Neural progenitor cell (in vitro differentiated cells): ENCODE measurements at regions not wholly inside any gene's neighbourhood (a gene's known extent, or its start where the extent isn't known, plus 50 kb on each side); places are given as distances from the start of the nearest gene placed in this dataset.

Source experiments
- DNase-seq: peaks from one replicate; pipeline ENCODE4 v3.0.0-alpha.2; 2016; ENCODE audit warnings: low spot score
- H2AFZ ChIP-seq: fragments of 200-600 bp; sonication (generic); replicated peaks from 2 replicates; pipeline ENCODE4 v1.6.1; 2016; ENCODE audit warnings: antibody characterized with exemption
- H3F3A ChIP-seq: fragments of 200-600 bp; sonication (generic); 2 replicates; pipeline ENCODE4 v1.6.1; 2016; ENCODE audit warnings: antibody characterized with exemption, low read depth
- H3K27ac ChIP-seq: fragments of 200-600 bp; sonication (generic); 2 replicates; pipeline ENCODE4 v1.5.1; 2016; ENCODE audit warnings: mild to moderate bottlenecking
- H3K27me3 ChIP-seq: fragments of 200-600 bp; sonication (generic); 2 replicates; pipeline ENCODE4 v1.6.1; 2016; ENCODE audit warnings: mild to moderate bottlenecking, moderate library complexity
- H3K36me3 ChIP-seq: fragments of 200-600 bp; sonication (generic); 2 replicates; pipeline ENCODE4 v1.5.1; 2016
- H3K4me1 ChIP-seq: fragments of 200-600 bp; sonication (generic); 2 replicates; pipeline ENCODE4 v1.6.1; 2016; ENCODE audit warnings: mixed run types
- H3K4me2 ChIP-seq: fragments of 200-600 bp; sonication (generic); 2 replicates; pipeline ENCODE4 v1.6.1; 2016
- H3K4me3 ChIP-seq: fragments of 200-600 bp; sonication (generic); 2 replicates; pipeline ENCODE4 v1.5.1; 2016
- H3K79me2 ChIP-seq: fragments of 200-600 bp; sonication (generic); 2 replicates; pipeline ENCODE4 v1.6.1; 2016; ENCODE audit warnings: low read depth
- H3K9ac ChIP-seq: fragments of 200-600 bp; sonication (generic); 2 replicates; pipeline ENCODE4 v1.6.1; 2016
- H3K9me3 ChIP-seq: fragments of 200-600 bp; sonication (generic); 2 replicates; pipeline ENCODE4 v1.5.1; 2016; ENCODE audit warnings: low read depth
- H4K20me1 ChIP-seq: fragments of 200-600 bp; sonication (generic); 2 replicates; pipeline ENCODE4 v1.6.1; 2016; ENCODE audit warnings: low read depth
- H3K27ac Mint-ChIP-seq: 3 replicates; pipeline ENCODE4 v1.8.0; 2021; ENCODE audit warnings: mixed read lengths
- H3K27me3 Mint-ChIP-seq: 2 replicates; pipeline ENCODE4 v1.8.0; 2022; ENCODE audit warnings: low read depth, mild to moderate bottlenecking, inconsistent platforms, moderate library complexity, mixed read lengths; ENCODE audit not compliant: insufficient read depth
- H3K36me3 Mint-ChIP-seq: 3 replicates; pipeline ENCODE4 v1.8.0; 2021; ENCODE audit warnings: mixed read lengths
- H3K4me1 Mint-ChIP-seq: 3 replicates; pipeline ENCODE4 v1.8.0; 2021; ENCODE audit warnings: mixed read lengths
- H3K4me3 Mint-ChIP-seq: 3 replicates; pipeline ENCODE4 v1.8.0; 2021; ENCODE audit warnings: mild to moderate bottlenecking, moderate library complexity, mixed read lengths
- H3K9me3 Mint-ChIP-seq: 3 replicates; pipeline ENCODE4 v1.8.0; 2020; ENCODE audit warnings: mixed read lengths
- CTCF ChIP-seq: fragments of 200-600 bp; sonication (generic); IDR thresholded peaks from 2 replicates; pipeline ENCODE4 v1.5.1; 2017; ENCODE audit warnings: antibody characterized with exemption, mild to moderate bottlenecking
- EZH2 ChIP-seq: fragments of 200-600 bp; sonication (generic); IDR thresholded peaks from 2 replicates; pipeline ENCODE4 v1.6.1; 2017; ENCODE audit warnings: antibody characterized with exemption, mild to moderate bottlenecking, moderate library complexity
- EZH2phosphoT487 ChIP-seq: fragments of 200-600 bp; sonication (generic); IDR thresholded peaks from 2 replicates; pipeline ENCODE4 v1.6.1; 2017; ENCODE audit warnings: antibody characterized with exemption

- Histone ChIP-seq H4K20me1 (no peaks in the 10 kb centered on the region), H3K4me3 (no peak overlapping the region), H3K4me2 (no peak overlapping the region), H3K36me3 (no peaks in the 10 kb centered on the region), H3K27me3 (no peaks in the 10 kb centered on the region), H3K79me2 (no peaks in the 10 kb centered on the region), H3F3A (no peaks in the 10 kb centered on the region), H3K9me3 (no peaks in the 10 kb centered on the region), H3K9ac (no peak overlapping the region), H2AFZ (no peak overlapping the region), H3K27ac (no peak overlapping the region), H3K4me1 (no peaks in the 10 kb centered on the region)
- Mint-ChIP-seq H3K4me1 (no peaks in the 10 kb centered on the region), H3K4me3 (no peak overlapping the region), H3K27ac (no peak overlapping the region), H3K27me3 (no peaks in the 10 kb centered on the region), H3K9me3 (no peaks in the 10 kb centered on the region), H3K36me3 (no peaks in the 10 kb centered on the region)
- DNase-seq = no peak
- TF ChIP-seq EZH2phosphoT487 = no peak
Observed at GRCh38 chr18:73168236-73168635, 300.4 kb upstream of the NETO1 start.

- H2AFZ ChIP-seq = no peak overlapping the region
- Mint-ChIP-seq H3K4me1 (no peaks in the 10 kb centered on the region), H3K27ac (no peak overlapping the region)
Observed at GRCh38 chr18:73164430-73164829, 296.6 kb upstream of the NETO1 start.

GRCh38 chr18:73163236-73163635 lies 295.4 kb upstream of the NETO1 start:
- Histone ChIP-seq H2AFZ (no peak overlapping the region), H3K27me3 (no peaks in the 10 kb centered on the region), H3K27ac (no peak overlapping the region), H3K9me3 (no peaks in the 10 kb centered on the region), H3K9ac (no peak overlapping the region), H3K4me1 (no peaks in the 10 kb centered on the region), H3K4me2 (no peak overlapping the region), H3F3A (no peaks in the 10 kb centered on the region), H4K20me1 (no peaks in the 10 kb centered on the region), H3K36me3 (no peaks in the 10 kb centered on the region), H3K4me3 (no peak overlapping the region), H3K79me2 (no peaks in the 10 kb centered on the region)
- TF ChIP-seq EZH2phosphoT487 (no peak), CTCF (no peak), EZH2 (no peak)
- Mint-ChIP-seq H3K4me1 (no peaks in the 10 kb centered on the region), H3K27ac (no peak overlapping the region), H3K9me3 (no peaks in the 10 kb centered on the region), H3K4me3 (no peak overlapping the region), H3K36me3 (no peaks in the 10 kb centered on the region), H3K27me3 (no peaks in the 10 kb centered on the region)
- no peak for DNase-seq

More at GRCh38 chr18:73164430-73164829, 296.6 kb upstream of the NETO1 start:
- Histone ChIP-seq H3K4me3 (no peak overlapping the region), H3K4me2 (no peak overlapping the region), H4K20me1 (no peaks in the 10 kb centered on the region), H3K27ac (no peak overlapping the region), H3F3A (no peaks in the 10 kb centered on the region), H3K4me1 (no peaks in the 10 kb centered on the region), H3K9me3 (no peaks in the 10 kb centered on the region), H3K36me3 (no peaks in the 10 kb centered on the region), H3K9ac (no peak overlapping the region), H3K79me2 (no peaks in the 10 kb centered on the region), H3K27me3 (no peaks in the 10 kb centered on the region)
- no peak for TF ChIP-seq EZH2
- TF ChIP-seq CTCF = no peak
- no peak for TF ChIP-seq EZH2phosphoT487
- no peaks in the 10 kb centered on the region for H3K9me3 Mint-ChIP-seq
- H3K4me3 Mint-ChIP-seq = no peak overlapping the region
- DNase-seq = no peak
- H3K27me3 Mint-ChIP-seq = no peaks in the 10 kb centered on the region
- no peaks in the 10 kb centered on the region for H3K36me3 Mint-ChIP-seq

GRCh38 chr18:73156117-73156516 lies 288.3 kb upstream of the NETO1 start:
- Histone ChIP-seq H3K27me3 (no peaks in the 10 kb centered on the region), H4K20me1 (no peaks in the 10 kb centered on the region), H3F3A (no peaks in the 10 kb centered on the region), H3K79me2 (no peaks in the 10 kb centered on the region), H3K27ac (no peak overlapping the region), H3K9me3 (no peaks in the 10 kb centered on the region), H2AFZ (no peak overlapping the region), H3K4me2 (no peak overlapping the region), H3K4me1 (no peaks in the 10 kb centered on the region), H3K9ac (no peak overlapping the region), H3K4me3 (no peak overlapping the region), H3K36me3 (no peaks in the 10 kb centered on the region)
- H3K36me3 Mint-ChIP-seq = no peaks in the 10 kb centered on the region
- no peak for TF ChIP-seq EZH2phosphoT487
- no peak for TF ChIP-seq CTCF
- TF ChIP-seq EZH2 = no peak
- H3K4me3 Mint-ChIP-seq = no peak overlapping the region
- no peaks in the 10 kb centered on the region for H3K9me3 Mint-ChIP-seq
- H3K27ac Mint-ChIP-seq = no peak overlapping the region
- H3K27me3 Mint-ChIP-seq = no peaks in the 10 kb centered on the region
- no peaks in the 10 kb centered on the region for H3K4me1 Mint-ChIP-seq
- DNase-seq = no peak
